ENCODE measurements at regions not wholly inside any gene's neighbourhood (a gene's known extent, or its start where the extent isn't known, plus 50 kb on each side); places are given as distances from the start of the nearest gene placed in this dataset.

DNA sequence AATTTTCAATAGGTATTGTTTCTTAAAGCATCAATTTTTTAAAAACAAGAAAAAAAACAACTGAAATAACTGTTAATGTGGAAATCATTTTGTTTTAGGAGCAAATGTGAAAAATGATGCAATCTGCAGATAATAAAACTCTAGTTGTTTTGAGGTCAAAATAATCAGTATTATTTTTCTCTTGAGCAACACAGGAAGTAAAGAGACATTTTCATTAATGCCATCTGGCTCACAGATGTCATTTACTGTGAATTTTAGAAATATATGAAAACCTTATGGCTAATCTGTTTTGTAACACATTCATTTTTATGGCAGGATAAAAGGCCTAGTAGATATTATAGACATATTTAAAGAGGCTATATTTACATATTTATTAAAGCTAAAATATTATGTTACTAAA lies 141.6 kb downstream of the PCDH18 start:
- Histone ChIP-seq H3K27ac (ENCODE audit: low read depth, low read length) (no peak overlapping the region), H3K9me3 (ENCODE audit: control insufficient read depth, insufficient read depth, low read length) (no peaks in the 10 kb centered on the region), H3K4me3 (ENCODE audit: low read length) (no peak overlapping the region), H3K9me2 (replicated peaks; ENCODE audit: control insufficient read depth, low read length) (no peaks in the 10 kb centered on the region), H4K20me1 (ENCODE audit: control insufficient read depth, insufficient read depth, low read depth, low read length) (no peaks in the 10 kb centered on the region), H3K79me2 (ENCODE audit: control insufficient read depth, low read length) (no peaks in the 10 kb centered on the region), H3K27me3 (ENCODE audit: control insufficient read depth, low read length) (no peaks in the 10 kb centered on the region), H3K4me1 (ENCODE audit: control insufficient read depth, low read length) (no peaks in the 10 kb centered on the region), H3K36me3 (ENCODE audit: control insufficient read depth, low read length) (no peaks in the 10 kb centered on the region), H3K4me2 (ENCODE audit: low read length) (no peak overlapping the region), H3F3A (ENCODE audit: control insufficient read depth, insufficient read depth) (no peaks in the 10 kb centered on the region)
- TF ChIP-seq, protein P1, sequence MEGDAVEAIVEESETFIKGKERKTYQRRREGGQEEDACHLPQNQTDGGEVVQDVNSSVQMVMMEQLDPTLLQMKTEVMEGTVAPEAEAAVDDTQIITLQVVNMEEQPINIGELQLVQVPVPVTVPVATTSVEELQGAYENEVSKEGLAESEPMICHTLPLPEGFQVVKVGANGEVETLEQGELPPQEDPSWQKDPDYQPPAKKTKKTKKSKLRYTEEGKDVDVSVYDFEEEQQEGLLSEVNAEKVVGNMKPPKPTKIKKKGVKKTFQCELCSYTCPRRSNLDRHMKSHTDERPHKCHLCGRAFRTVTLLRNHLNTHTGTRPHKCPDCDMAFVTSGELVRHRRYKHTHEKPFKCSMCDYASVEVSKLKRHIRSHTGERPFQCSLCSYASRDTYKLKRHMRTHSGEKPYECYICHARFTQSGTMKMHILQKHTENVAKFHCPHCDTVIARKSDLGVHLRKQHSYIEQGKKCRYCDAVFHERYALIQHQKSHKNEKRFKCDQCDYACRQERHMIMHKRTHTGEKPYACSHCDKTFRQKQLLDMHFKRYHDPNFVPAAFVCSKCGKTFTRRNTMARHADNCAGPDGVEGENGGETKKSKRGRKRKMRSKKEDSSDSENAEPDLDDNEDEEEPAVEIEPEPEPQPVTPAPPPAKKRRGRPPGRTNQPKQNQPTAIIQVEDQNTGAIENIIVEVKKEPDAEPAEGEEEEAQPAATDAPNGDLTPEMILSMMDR (IDR thresholded peaks at IDR 0.05; ENCODE audit: low read depth, low read length, poor library complexity, severe bottlenecking), result no peak
- no peak for TF ChIP-seq EZH2phosphoT487 (IDR thresholded peaks at IDR 0.05; ENCODE audit: borderline replicate concordance, low read length)

DNA sequence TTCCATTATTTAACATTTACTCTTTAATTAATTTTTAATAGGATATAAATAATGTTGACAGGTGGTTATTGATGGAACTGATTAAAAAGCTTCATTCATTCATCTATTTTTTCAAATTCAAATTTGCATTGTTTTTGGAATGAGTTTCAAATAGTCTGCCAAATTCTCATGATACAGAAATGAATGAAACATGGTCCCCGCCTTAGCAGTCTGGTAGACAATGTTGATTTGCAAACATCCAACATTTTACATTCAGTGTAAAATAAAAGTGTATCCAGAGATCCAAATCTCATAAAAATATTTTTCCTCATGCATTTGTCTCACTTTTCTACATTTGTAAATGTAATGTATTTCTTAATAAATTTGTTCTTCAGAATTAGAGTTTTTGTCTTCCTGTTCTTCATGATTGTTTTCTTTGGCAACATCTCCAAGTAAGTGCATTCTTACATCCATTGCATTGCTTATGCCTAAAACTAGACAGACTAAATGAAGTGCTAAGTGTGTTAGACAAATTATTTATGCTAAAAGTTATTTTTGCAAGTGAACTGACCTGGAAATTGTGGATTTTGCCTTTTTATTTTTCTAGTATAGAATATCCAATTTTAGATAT lies 142.3 kb downstream of the PCDH18 start:
- Histone ChIP-seq H3K27me3 (ENCODE audit: control insufficient read depth, low read length) (no peaks in the 10 kb centered on the region), H3K4me1 (ENCODE audit: control insufficient read depth, low read length) (no peaks in the 10 kb centered on the region)

DNA sequence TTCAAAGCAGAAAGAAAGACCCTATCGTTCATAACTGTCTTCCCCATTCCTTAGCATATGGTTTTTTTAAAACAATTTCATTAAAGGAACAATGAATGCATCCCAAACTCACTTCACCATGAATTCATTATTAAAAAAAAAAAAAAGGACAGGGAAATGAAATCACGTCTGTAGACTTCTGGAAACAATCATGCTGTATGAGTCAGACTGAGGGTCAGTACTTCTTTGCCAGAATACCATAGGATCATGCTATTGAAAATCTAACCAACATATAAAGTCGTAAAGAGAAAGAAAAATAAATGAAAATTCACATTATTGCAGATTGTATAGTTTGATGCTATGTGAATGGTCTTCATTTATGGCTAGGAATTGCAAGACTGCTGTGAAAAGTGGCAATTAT lies 144.4 kb downstream of the PCDH18 start:
- Histone ChIP-seq H3K4me1 (ENCODE audit: control insufficient read depth, low read length) (no peaks in the 10 kb centered on the region), H3K36me3 (ENCODE audit: control insufficient read depth, low read length) (no peaks in the 10 kb centered on the region), H3K9me3 (ENCODE audit: control insufficient read depth, insufficient read depth, low read length) (no peaks in the 10 kb centered on the region), H3K4me3 (ENCODE audit: low read length) (no peak overlapping the region), H3K79me2 (ENCODE audit: control insufficient read depth, low read length) (no peaks in the 10 kb centered on the region), H4K20me1 (ENCODE audit: control insufficient read depth, insufficient read depth, low read depth, low read length) (no peaks in the 10 kb centered on the region), H3K27me3 (ENCODE audit: control insufficient read depth, low read length) (no peaks in the 10 kb centered on the region), H3K27ac (ENCODE audit: low read depth, low read length) (no peak overlapping the region), H3F3A (ENCODE audit: control insufficient read depth, insufficient read depth) (no peaks in the 10 kb centered on the region), H3K9me2 (replicated peaks; ENCODE audit: control insufficient read depth, low read length) (no peaks in the 10 kb centered on the region), H3K4me2 (ENCODE audit: low read length) (no peak overlapping the region)
- TF ChIP-seq, protein P1 (IDR thresholded peaks at IDR 0.05; ENCODE audit: low read depth, low read length, poor library complexity, severe bottlenecking), result no peak
- no peak for TF ChIP-seq EZH2phosphoT487 (IDR thresholded peaks at IDR 0.05; ENCODE audit: borderline replicate concordance, low read length)

More for the DNA sequence above, 142.3 kb downstream of the PCDH18 start:
- TF ChIP-seq EZH2phosphoT487 (IDR thresholded peaks at IDR 0.05; ENCODE audit: borderline replicate concordance, low read length), result no peak
- TF ChIP-seq, protein P1 (IDR thresholded peaks at IDR 0.05; ENCODE audit: low read depth, low read length, poor library complexity, severe bottlenecking), result no peak
- Histone ChIP-seq H3K9me3 (ENCODE audit: control insufficient read depth, insufficient read depth, low read length) (no peaks in the 10 kb centered on the region), H3K27ac (ENCODE audit: low read depth, low read length) (no peak overlapping the region), H3K79me2 (ENCODE audit: control insufficient read depth, low read length) (no peaks in the 10 kb centered on the region), H3K36me3 (ENCODE audit: control insufficient read depth, low read length) (no peaks in the 10 kb centered on the region), H3K4me3 (ENCODE audit: low read length) (no peak overlapping the region), H3F3A (ENCODE audit: control insufficient read depth, insufficient read depth) (no peaks in the 10 kb centered on the region), H4K20me1 (ENCODE audit: control insufficient read depth, insufficient read depth, low read depth, low read length) (no peaks in the 10 kb centered on the region), H3K9me2 (replicated peaks; ENCODE audit: control insufficient read depth, low read length) (no peaks in the 10 kb centered on the region), H3K4me2 (ENCODE audit: low read length) (no peak overlapping the region)
